Right atrium auricular region (tissue), 2 donors: ENCODE measurements at regions not wholly inside any gene's neighbourhood (a gene's known extent, or its start where the extent isn't known, plus 50 kb on each side); places are given as distances from the start of the nearest gene placed in this dataset.

Experiments
- DNase-seq: peaks from one replicate; pipeline ENCODE4 v3.0.0-alpha.2; 2019; ENCODE audit warnings: low spot score
- H3K27ac ChIP-seq, 2 donors: fragments of 200-600 bp; sonication (generic); 1 replicate in 1 of 2; 2 replicates in 1 of 2; pipeline ENCODE4 v1.5.1; 2016 to 2019
- H3K27me3 ChIP-seq, 2 donors: fragments of 200-600 bp; sonication (generic); one replicate each; pipeline versions ENCODE4 v1.5.1 to v1.6.0; 2017 to 2019
- H3K36me3 ChIP-seq: fragments of 200-600 bp; sonication (generic); one replicate; pipeline ENCODE4 v1.5.1; 2016
- H3K4me1 ChIP-seq, 2 donors: fragments of 200-600 bp; sonication (generic); one replicate each; pipeline versions ENCODE4 v1.5.1 to v1.6.0; 2017 to 2019
- H3K4me3 ChIP-seq, 2 donors: fragments of 200-600 bp; sonication (generic); 1 replicate in 1 of 2; 2 replicates in 1 of 2; pipeline ENCODE4 v1.5.1; 2017 to 2019; ENCODE audit warnings: mild to moderate bottlenecking in 1 of 2, moderate library complexity in 1 of 2
- H3K9me3 ChIP-seq, 2 donors: fragments of 200-600 bp; sonication (generic); one replicate each; pipeline ENCODE4 v1.5.1; 2019
- TF ChIP-seq, protein P1 (sequence below), 2 donors: fragments of 200-600 bp; sonication (generic); IDR thresholded peaks; one replicate each; pipeline ENCODE4 v1.5.1; 2019; ENCODE audit warnings: antibody characterized with exemption in 2 of 2

DNA sequence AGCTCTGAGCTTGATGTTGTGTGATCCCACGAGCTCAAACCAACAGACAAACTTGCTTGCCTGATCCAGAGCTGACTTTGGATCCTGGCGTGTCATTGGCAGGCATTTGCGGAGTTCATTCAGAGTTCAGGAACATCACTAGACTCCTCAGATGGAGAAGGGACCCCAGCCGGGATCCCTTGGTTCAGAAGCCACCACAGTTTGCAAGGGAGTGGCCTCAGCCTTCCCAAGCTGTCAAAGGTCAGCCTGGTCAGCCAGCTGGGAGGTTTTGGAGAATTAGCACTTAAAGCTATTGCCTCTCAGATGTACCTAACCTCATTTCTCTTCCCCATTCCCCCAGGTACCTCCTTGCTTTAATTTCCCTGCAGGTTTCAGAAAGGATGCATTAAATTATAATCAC lies 208.8 kb upstream of the SOX21 start:
- Histone ChIP-seq H3K27ac (no peak overlapping the region), H3K4me1 (no peaks in the 10 kb centered on the region), H3K9me3 (no peaks in the 10 kb centered on the region), H3K4me3 (no peak overlapping the region), H3K36me3 (no peaks in the 10 kb centered on the region), H3K27me3 (no peaks in the 10 kb centered on the region)
- no peak for DNase-seq
- TF ChIP-seq, protein P1, sequence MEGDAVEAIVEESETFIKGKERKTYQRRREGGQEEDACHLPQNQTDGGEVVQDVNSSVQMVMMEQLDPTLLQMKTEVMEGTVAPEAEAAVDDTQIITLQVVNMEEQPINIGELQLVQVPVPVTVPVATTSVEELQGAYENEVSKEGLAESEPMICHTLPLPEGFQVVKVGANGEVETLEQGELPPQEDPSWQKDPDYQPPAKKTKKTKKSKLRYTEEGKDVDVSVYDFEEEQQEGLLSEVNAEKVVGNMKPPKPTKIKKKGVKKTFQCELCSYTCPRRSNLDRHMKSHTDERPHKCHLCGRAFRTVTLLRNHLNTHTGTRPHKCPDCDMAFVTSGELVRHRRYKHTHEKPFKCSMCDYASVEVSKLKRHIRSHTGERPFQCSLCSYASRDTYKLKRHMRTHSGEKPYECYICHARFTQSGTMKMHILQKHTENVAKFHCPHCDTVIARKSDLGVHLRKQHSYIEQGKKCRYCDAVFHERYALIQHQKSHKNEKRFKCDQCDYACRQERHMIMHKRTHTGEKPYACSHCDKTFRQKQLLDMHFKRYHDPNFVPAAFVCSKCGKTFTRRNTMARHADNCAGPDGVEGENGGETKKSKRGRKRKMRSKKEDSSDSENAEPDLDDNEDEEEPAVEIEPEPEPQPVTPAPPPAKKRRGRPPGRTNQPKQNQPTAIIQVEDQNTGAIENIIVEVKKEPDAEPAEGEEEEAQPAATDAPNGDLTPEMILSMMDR (IDR thresholded peaks at IDR 0.05) = no peak

DNA sequence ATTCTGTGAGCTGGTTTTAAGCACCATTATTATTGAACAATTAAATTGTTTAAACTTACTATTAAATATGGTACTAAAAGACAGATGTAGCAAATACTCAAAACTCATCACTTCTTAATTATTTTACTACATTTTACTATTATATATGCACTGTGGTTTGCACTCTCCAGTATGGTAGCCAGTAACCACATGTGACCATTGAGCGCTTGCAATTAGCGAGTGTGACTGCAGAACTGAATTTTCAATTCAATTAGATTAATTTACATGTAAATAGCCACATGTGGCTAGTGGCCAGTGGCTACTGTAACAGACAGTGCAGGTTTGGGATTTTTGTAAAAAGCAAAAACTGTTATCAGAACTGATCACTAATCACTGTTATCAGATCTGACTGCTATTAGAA lies 208.2 kb upstream of the SOX21 start:
- Histone ChIP-seq H3K9me3 (no peaks in the 10 kb centered on the region), H3K4me1 (no peaks in the 10 kb centered on the region), H3K4me3 (no peak overlapping the region), H3K36me3 (no peaks in the 10 kb centered on the region), H3K27me3 (no peaks in the 10 kb centered on the region), H3K27ac (no peak overlapping the region)
- TF ChIP-seq, protein P1 (IDR thresholded peaks at IDR 0.05) = no peak
- no peak for DNase-seq

DNA sequence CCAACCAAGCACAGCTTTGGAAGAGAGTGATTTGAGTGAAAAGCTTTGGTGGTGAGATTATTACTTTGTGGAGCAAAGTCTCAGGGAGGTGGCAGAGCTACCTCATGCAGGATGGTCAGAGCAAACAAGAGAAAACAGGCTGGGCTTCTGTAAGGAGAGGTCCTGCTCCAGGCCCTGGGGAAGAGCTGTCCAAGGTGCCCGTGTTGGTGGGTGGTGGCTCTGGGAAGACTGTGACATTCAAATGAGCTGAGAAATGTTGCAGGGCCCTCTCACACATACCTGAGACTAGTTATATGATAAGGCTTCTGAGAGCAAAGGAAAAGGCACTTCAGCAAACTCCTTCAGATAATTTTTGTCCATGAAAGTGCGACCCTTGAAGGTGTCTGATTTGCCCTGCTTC lies 205.5 kb upstream of the SOX21 start:
- DNase-seq = no peak
- Histone ChIP-seq H3K36me3 (no peaks in the 10 kb centered on the region), H3K27me3 (no peaks in the 10 kb centered on the region), H3K4me3 (no peak overlapping the region), H3K27ac (no peak overlapping the region), H3K9me3 (no peaks in the 10 kb centered on the region), H3K4me1 (no peaks in the 10 kb centered on the region)
- TF ChIP-seq, protein P1 (IDR thresholded peaks at IDR 0.05) = no peak

DNA sequence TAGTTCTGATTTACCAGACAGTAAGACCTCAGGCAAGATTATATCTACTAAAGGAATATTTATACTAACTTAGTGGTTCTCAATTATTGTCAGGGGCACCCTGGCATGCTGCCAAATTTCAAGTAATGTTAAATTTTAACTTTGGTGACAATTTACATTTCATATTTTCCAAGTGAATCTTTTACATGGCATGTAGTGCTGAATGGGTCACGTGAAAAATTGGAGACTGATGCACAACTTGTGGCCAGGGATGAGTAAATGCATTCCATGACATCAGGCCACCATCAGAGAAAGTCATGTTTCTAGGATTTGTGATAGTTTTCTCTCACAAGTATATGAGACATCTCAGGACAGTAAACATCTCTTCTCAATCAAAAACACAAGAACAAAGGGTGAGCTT lies 202.6 kb upstream of the SOX21 start:
- H3K9me3 ChIP-seq = no peaks in the 10 kb centered on the region
- no peaks in the 10 kb centered on the region for H3K4me1 ChIP-seq
- no peaks in the 10 kb centered on the region for H3K27me3 ChIP-seq
- no peak for DNase-seq
- TF ChIP-seq, protein P1 (IDR thresholded peaks at IDR 0.05) = no peak
- no peaks in the 10 kb centered on the region for H3K36me3 ChIP-seq
- no peak overlapping the region for H3K27ac ChIP-seq
- no peak overlapping the region for H3K4me3 ChIP-seq

DNA sequence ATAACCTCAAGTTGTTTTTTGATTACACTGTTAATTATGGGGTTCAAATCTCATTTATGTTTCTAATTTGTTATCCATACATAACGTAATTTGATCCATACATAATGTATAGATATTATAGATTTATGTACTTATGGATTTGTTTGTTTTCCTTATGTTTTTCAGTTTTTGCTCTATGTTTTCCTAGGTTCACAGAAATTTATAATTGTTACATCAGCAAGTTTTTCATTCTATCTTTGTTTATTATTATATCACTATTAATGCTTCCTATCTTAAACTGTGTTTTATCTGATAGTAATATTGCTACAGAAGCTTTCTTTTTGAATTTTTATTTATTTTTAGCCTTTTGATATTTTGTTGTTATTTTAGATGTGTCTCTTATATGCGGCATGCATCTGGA lies 194.3 kb upstream of the SOX21 start:
- Histone ChIP-seq H3K27ac (no peak overlapping the region), H3K27me3 (no peaks in the 10 kb centered on the region), H3K9me3 (no peaks in the 10 kb centered on the region), H3K4me1 (no peaks in the 10 kb centered on the region), H3K4me3 (no peak overlapping the region), H3K36me3 (no peaks in the 10 kb centered on the region)
- TF ChIP-seq, protein P1 (IDR thresholded peaks at IDR 0.05) = no peak
- no peak for DNase-seq

DNA sequence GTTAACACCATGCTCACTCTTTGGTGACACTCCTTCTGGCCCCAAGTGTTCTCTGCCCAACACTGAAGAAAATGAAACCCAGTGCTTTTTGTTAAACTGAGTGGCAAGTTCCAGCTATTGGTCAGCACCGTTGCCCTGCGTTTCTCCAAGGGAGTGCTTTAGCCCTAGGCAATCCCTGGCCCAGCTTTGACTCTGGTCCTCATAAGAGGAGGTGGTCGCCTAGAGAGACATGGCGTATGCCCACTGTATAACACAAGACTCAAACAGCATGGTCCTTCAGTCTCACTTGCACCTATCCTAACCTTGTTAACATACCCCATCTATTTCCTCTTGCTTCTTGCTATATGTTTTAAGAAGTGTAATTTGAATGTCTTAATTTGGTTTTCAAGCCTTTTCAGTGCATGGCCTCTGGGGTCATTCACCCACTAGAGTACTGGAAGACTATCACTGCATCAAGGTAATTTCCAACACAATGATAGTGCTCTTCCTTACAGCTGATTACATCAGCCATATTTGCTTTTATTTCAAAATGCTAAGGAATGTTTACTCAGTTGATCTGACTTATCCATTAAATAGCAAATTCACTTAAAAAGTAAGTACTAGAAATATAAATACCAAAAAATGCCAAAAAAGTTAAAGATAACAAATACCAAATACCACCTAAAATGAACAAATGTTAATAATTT lies 190.5 kb upstream of the SOX21 start:
- Histone ChIP-seq H3K4me1 (no peaks in the 10 kb centered on the region), H3K9me3 (no peaks in the 10 kb centered on the region), H3K27me3 (no peaks in the 10 kb centered on the region), H3K27ac (no peak overlapping the region), H3K36me3 (no peaks in the 10 kb centered on the region), H3K4me3 (no peak overlapping the region)
- no peak for DNase-seq
- TF ChIP-seq, protein P1 (IDR thresholded peaks at IDR 0.05) = no peak
